ENCODE measurements at regions not wholly inside any gene's neighbourhood (a gene's known extent, or its start where the extent isn't known, plus 50 kb on each side); places are given as distances from the start of the nearest gene placed in this dataset.

- no peaks in the 10 kb centered on the region for H3K9me3 ChIP-seq
- H3K36me3 ChIP-seq: no peaks in the 10 kb centered on the region
- TF ChIP-seq CTCF (IDR thresholded peaks at IDR 0.05): no peak
- H3K27ac ChIP-seq: no peak overlapping the region
- intact Hi-C loops (cut with DNase I): no loop called here
- FAIRE-seq: no peak
- no peak for ATAC-seq
- no peaks in the 10 kb centered on the region for H3K27me3 ChIP-seq
- H3K4me3 ChIP-seq: no peak overlapping the region
- no peak for DNase-seq
- WGBS, 2 donors: 45 to 56% methylated on average over 1 of the region's 1 CpG
- no peaks in the 10 kb centered on the region for H3K4me1 ChIP-seq
Measured at GRCh38 chr18:73163236-73163635, 295.4 kb upstream of the NETO1 start.

GRCh38 chr18:73156117-73156516 lies 288.3 kb upstream of the NETO1 start:
- no peak overlapping the region for H3K27ac ChIP-seq
- FAIRE-seq: no peak
- no peaks in the 10 kb centered on the region for H3K4me1 ChIP-seq
- no peak for ATAC-seq
- no peaks in the 10 kb centered on the region for H3K27me3 ChIP-seq
- intact Hi-C loops (cut with DNase I): no loop called here
- H3K9me3 ChIP-seq: no peaks in the 10 kb centered on the region
- DNase-seq: no peak
- H3K36me3 ChIP-seq: no peaks in the 10 kb centered on the region
- no peak overlapping the region for H3K4me3 ChIP-seq
- TF ChIP-seq CTCF (IDR thresholded peaks at IDR 0.05): no peak

- no peak for FAIRE-seq
- no peaks in the 10 kb centered on the region for H3K27me3 ChIP-seq
- H3K27ac ChIP-seq: no peak overlapping the region
- no peak for DNase-seq
- no peak for TF ChIP-seq CTCF (IDR thresholded peaks at IDR 0.05)
- no peak overlapping the region for H3K4me3 ChIP-seq
- intact Hi-C loops (cut with DNase I): no loop called here
- H3K9me3 ChIP-seq: no peaks in the 10 kb centered on the region
- WGBS, 2 donors: 50 to 58% methylated on average over 2 of the region's 2 CpGs
- ATAC-seq: no peak
- H3K4me1 ChIP-seq: no peaks in the 10 kb centered on the region
- no peaks in the 10 kb centered on the region for H3K36me3 ChIP-seq
Measured at GRCh38 chr18:73153271-73153670, 285.5 kb upstream of the NETO1 start.

- intact Hi-C loops (cut with DNase I): no loop called here
Measured at GRCh38 chr18:73151086-73151485, 283.3 kb upstream of the NETO1 start.

GRCh38 chr18:73150199-73150598 lies 282.4 kb upstream of the NETO1 start:
- Histone ChIP-seq H3K4me3 (no peak overlapping the region), H3K27me3 (no peaks in the 10 kb centered on the region), H3K9me3 (no peaks in the 10 kb centered on the region), H3K36me3 (no peaks in the 10 kb centered on the region), H3K4me1 (no peaks in the 10 kb centered on the region), H3K27ac (no peak overlapping the region)
- no peak for TF ChIP-seq CTCF (IDR thresholded peaks at IDR 0.05)
- FAIRE-seq (no peak), ATAC-seq (no peak), DNase-seq (no peak)
- intact Hi-C loops (cut with DNase I): no loop called here

More at GRCh38 chr18:73151086-73151485, 283.3 kb upstream of the NETO1 start:
- WGBS, 2 donors: 74 to 77% methylated on average over 6 of the region's 6 CpGs
- FAIRE-seq: no peak
- Histone ChIP-seq H3K27ac (no peak overlapping the region), H3K9me3 (no peaks in the 10 kb centered on the region), H3K4me1 (no peaks in the 10 kb centered on the region), H3K27me3 (no peaks in the 10 kb centered on the region), H3K4me3 (no peak overlapping the region), H3K36me3 (no peaks in the 10 kb centered on the region)
- TF ChIP-seq CTCF (IDR thresholded peaks at IDR 0.05): no peak
- no peak for ATAC-seq
- no peak for DNase-seq
